ENCODE measurements at regions not wholly inside any gene's neighbourhood (a gene's known extent, or its start where the extent isn't known, plus 50 kb on each side); places are given as distances from the start of the nearest gene placed in this dataset.

DNA sequence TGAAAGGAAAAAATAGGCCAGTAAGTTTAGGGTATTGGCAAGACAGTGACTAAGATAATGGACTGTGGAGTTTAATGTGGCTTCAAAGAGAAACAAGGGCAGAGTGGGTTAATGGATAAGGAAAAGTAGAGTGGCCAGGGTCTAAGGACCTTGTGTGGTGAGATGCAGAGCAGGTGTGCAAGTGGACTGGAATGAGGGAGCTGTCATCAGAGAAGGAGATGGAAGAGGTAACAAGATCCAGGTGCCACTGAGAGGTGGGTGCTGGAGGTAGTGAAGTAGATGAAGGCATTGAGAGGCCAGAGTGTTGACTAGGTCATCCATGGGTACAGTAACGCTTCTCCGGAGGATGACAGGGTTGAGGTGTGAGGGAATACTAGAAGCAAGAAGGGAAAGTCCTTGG is 136.1 kb downstream of the QRSL1 start:
- no peak for DNase-seq
- no peaks in the 10 kb centered on the region for H3K36me3 Mint-ChIP-seq
- ChIA-PET POLR2A (no interaction called here), CTCF (no interaction called here)
- H3K4me1 Mint-ChIP-seq (ENCODE audit: low read depth): no peaks in the 10 kb centered on the region
- intact Hi-C loops (cut with micrococcal nuclease): no loop called here
- H3K27me3 Mint-ChIP-seq: peaks cover 1% of the 10 kb centered on the region
- H3K4me3 Mint-ChIP-seq: no peak overlapping the region
- no peak overlapping the region for H3K27ac Mint-ChIP-seq
- peaks cover 5% of the 10 kb centered on the region for H3K9me3 Mint-ChIP-seq

- no peaks in the 10 kb centered on the region for H3K4me1 Mint-ChIP-seq (ENCODE audit: low read depth)
- H3K27ac Mint-ChIP-seq: no peak overlapping the region
- peaks cover 1% of the 10 kb centered on the region for H3K27me3 Mint-ChIP-seq
- intact Hi-C loops (cut with micrococcal nuclease): no loop called here
- no peak for DNase-seq
- H3K9me3 Mint-ChIP-seq: peaks cover 2% of the 10 kb centered on the region
- no peaks in the 10 kb centered on the region for H3K36me3 Mint-ChIP-seq
- H3K4me3 Mint-ChIP-seq: no peak overlapping the region
- ChIA-PET POLR2A (no interaction called here), CTCF (interaction anchor here (0.9 kb wide), 1 partner anchor 215 kb away, joined by 3 read pairs; no protein-coding TSS in a partner anchor)
Measured at GRCh38 chr6:106764353-106764980, 135.1 kb downstream of the QRSL1 start.

DNA sequence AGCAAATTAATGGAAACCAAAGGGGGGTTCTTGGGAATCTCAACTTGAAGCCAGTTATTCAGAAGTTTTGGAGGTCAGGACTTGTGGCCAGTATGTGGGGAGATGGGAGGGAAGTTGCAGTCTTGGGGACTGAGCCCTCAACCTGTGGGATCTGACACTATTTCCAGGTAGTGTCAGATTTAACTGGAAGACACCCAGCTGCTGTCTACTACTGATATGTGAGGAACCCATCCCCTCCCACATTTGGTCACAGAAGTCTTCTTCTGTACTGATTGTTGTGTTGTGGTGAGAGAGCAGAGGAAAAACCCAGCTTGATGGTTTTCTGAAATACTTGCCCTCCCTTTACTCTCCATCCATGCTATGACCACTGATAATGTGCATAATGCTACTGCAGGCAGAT is 134.0 kb downstream of the QRSL1 start:
- intact Hi-C loops (cut with micrococcal nuclease): no loop called here
- Mint-ChIP-seq H3K27me3 (no peaks in the 10 kb centered on the region), H3K9me3 (peaks cover 2% of the 10 kb centered on the region)

GRCh38 chr6:106761160-106761559 is 131.8 kb downstream of the QRSL1 start:
- Mint-ChIP-seq H3K4me1 (ENCODE audit: low read depth) (no peaks in the 10 kb centered on the region), H3K4me3 (no peak overlapping the region), H3K9me3 (peaks cover 2% of the 10 kb centered on the region), H3K27me3 (peaks cover 1% of the 10 kb centered on the region), H3K27ac (no peak overlapping the region), H3K36me3 (no peaks in the 10 kb centered on the region)
- intact Hi-C loops (cut with micrococcal nuclease): no loop called here
- CTCF ChIA-PET: no interaction called here
- DNase-seq: no peak
- POLR2A ChIA-PET: no interaction called here

More for the DNA sequence above, 134.0 kb downstream of the QRSL1 start:
- Mint-ChIP-seq H3K36me3 (no peaks in the 10 kb centered on the region), H3K4me1 (ENCODE audit: low read depth) (no peaks in the 10 kb centered on the region), H3K4me3 (no peak overlapping the region), H3K27ac (no peak overlapping the region)
- ChIA-PET POLR2A (no interaction called here), CTCF (no interaction called here)
- DNase-seq: no peak

GRCh38 chr6:106759112-106759511 is 129.7 kb downstream of the QRSL1 start:
- Mint-ChIP-seq H3K4me1 (ENCODE audit: low read depth) (no peaks in the 10 kb centered on the region), H3K27me3 (peaks cover 1% of the 10 kb centered on the region), H3K4me3 (no peak overlapping the region), H3K9me3 (peaks cover 2% of the 10 kb centered on the region), H3K36me3 (no peaks in the 10 kb centered on the region), H3K27ac (no peak overlapping the region)
- DNase-seq: no peak
- CTCF ChIA-PET: no interaction called here
- intact Hi-C loops (cut with micrococcal nuclease): no loop called here
- POLR2A ChIA-PET: no interaction called here

GRCh38 chr6:106757722-106758467 is 128.5 kb downstream of the QRSL1 start:
- DNase-seq: no peak
- H3K9me3 Mint-ChIP-seq: peaks cover 2% of the 10 kb centered on the region
- no peak overlapping the region for H3K4me3 Mint-ChIP-seq
- no peaks in the 10 kb centered on the region for H3K4me1 Mint-ChIP-seq (ENCODE audit: low read depth)
- H3K27me3 Mint-ChIP-seq: peaks cover 1% of the 10 kb centered on the region
- H3K36me3 Mint-ChIP-seq: no peaks in the 10 kb centered on the region
- intact Hi-C loops (cut with micrococcal nuclease): no loop called here
- no peak overlapping the region for H3K27ac Mint-ChIP-seq
- POLR2A ChIA-PET: no interaction called here
- CTCF ChIA-PET: no interaction called here

DNA sequence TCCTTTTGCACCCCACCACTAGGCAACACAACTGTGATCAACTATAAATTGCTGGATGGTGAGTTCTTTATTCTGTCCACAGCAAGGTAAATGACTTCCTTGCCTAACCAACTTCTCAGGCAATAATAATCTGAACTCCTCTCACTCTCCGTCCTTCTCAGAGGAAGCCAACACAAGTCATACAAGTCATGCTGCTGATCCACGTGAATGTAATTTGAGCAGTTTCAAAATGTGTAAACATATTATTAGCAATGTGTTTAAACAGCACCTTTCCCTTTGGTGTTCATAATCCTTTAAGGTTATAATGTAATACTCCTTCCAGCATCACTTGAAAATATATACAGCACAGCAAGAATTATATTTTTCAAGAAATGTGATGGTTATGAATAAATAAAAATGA is 127.9 kb downstream of the QRSL1 start:
- ChIA-PET CTCF (no interaction called here), POLR2A (no interaction called here)
- no peaks in the 10 kb centered on the region for H3K36me3 Mint-ChIP-seq
- intact Hi-C loops (cut with micrococcal nuclease): no loop called here
- H3K27ac Mint-ChIP-seq: no peak overlapping the region
- DNase-seq: no peak
- H3K4me3 Mint-ChIP-seq: no peak overlapping the region
- H3K27me3 Mint-ChIP-seq: peaks cover 1% of the 10 kb centered on the region
- H3K4me1 Mint-ChIP-seq (ENCODE audit: low read depth): no peaks in the 10 kb centered on the region
- peaks cover 2% of the 10 kb centered on the region for H3K9me3 Mint-ChIP-seq

DNA sequence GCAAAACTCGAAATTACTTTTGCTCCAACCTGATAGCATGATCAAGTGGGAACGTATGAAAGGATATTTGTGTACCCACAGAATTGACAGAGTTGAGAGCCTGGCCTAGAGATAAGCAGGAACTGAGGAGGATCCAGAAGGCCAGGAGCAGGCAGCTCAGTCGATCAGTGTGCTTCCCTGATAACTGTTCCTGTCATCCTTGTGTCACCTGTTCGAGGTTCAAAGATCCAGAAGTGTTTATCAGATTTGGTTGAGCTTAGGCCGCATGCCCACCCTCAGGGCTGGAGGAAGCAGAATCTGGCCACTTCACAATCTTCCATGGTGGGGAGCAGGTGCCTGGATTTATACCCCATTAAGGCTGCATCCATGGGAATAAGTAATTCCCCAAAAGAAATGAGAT is 124.8 kb downstream of the QRSL1 start:
- Mint-ChIP-seq H3K9me3 (peaks cover 2% of the 10 kb centered on the region), H3K27ac (no peak overlapping the region), H3K4me3 (no peak overlapping the region), H3K4me1 (ENCODE audit: low read depth) (no peaks in the 10 kb centered on the region), H3K36me3 (no peaks in the 10 kb centered on the region), H3K27me3 (peaks cover 1% of the 10 kb centered on the region)
- intact Hi-C loops (cut with micrococcal nuclease): no loop called here
- POLR2A ChIA-PET: no interaction called here
- CTCF ChIA-PET: no interaction called here
- no peak for DNase-seq

DNA sequence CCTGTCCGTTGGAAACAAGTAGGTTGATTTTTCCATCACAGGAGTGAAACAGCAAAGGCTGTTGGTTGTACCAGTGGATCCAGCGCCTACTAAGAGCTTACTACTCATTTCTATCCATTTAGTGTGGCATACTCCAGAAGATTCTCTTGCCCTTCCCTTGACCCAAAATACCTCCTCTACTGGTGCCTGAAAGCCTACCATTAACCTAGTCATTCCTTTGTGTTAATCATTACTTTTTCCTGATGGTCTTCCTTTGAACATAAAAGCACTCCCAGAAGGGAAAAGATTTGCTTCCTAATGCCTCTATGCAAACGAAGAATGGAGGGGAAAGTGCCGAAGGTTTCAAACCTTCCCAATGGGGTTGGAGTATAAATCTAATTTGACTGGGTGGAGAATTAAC is 123.3 kb downstream of the QRSL1 start:
- intact Hi-C loops (cut with micrococcal nuclease): no loop called here
- Mint-ChIP-seq H3K27ac (no peak overlapping the region), H3K9me3 (no peaks in the 10 kb centered on the region), H3K4me1 (ENCODE audit: low read depth) (no peaks in the 10 kb centered on the region), H3K27me3 (no peaks in the 10 kb centered on the region), H3K4me3 (no peak overlapping the region), H3K36me3 (no peaks in the 10 kb centered on the region)
- CTCF ChIA-PET: no interaction called here
- POLR2A ChIA-PET: no interaction called here
- no peak for DNase-seq

DNA sequence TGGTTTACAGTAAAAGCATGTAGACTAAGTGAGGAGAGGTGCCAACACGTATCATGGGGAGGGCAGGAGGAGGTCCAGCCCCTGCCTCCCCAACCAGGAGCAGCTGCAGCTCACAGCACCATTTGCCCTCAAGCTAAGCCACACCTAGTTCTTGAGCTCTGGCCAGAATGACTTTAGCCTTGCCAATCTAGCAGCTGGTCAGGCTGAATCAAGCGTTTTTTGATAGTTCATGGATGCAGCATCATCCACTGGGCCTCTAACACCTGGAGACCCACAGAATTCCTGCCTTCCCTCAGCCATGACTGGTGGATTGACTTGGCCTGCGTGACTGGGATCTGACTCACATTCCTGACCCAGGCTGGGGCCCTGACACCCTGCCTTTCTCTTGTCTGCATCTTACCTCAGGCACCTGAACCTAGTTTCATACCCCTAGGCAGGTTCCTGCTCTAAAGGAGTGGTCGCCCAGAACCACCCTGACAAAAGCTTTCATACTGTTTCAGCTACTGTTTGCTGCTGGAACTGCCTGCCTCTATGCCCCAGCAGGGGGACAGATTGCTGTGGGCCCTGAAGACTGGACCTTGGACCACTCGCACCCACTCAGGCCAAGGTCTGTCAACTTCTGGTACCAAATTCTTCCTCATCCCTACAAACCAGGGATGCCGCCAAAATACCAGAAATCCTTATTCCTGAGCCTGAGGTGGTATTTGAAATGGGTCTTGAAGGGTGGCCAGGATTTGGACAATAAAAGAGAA is 122.3 kb downstream of the QRSL1 start:
- H3K27ac Mint-ChIP-seq: no peak overlapping the region
- no peak overlapping the region for H3K4me3 Mint-ChIP-seq
- H3K9me3 Mint-ChIP-seq: no peaks in the 10 kb centered on the region
- no peaks in the 10 kb centered on the region for H3K36me3 Mint-ChIP-seq
- intact Hi-C loops (cut with micrococcal nuclease): no loop called here
- no peak for DNase-seq
- ChIA-PET CTCF (no interaction called here), POLR2A (no interaction called here)
- no peaks in the 10 kb centered on the region for H3K4me1 Mint-ChIP-seq (ENCODE audit: low read depth)
- H3K27me3 Mint-ChIP-seq: no peaks in the 10 kb centered on the region

- H3K36me3 Mint-ChIP-seq: no peaks in the 10 kb centered on the region
- H3K9me3 Mint-ChIP-seq: no peaks in the 10 kb centered on the region
- no peak for DNase-seq
- H3K27ac Mint-ChIP-seq: no peak overlapping the region
- no peak overlapping the region for H3K4me3 Mint-ChIP-seq
- intact Hi-C loops (cut with micrococcal nuclease): no loop called here
- H3K4me1 Mint-ChIP-seq (ENCODE audit: low read depth): no peaks in the 10 kb centered on the region
- CTCF ChIA-PET: no interaction called here
- no peaks in the 10 kb centered on the region for H3K27me3 Mint-ChIP-seq
- POLR2A ChIA-PET: no interaction called here
Measured at GRCh38 chr6:106750946-106751345, 121.6 kb downstream of the QRSL1 start.

GRCh38 chr6:106750142-106750918 is 121.0 kb downstream of the QRSL1 start:
- ChIA-PET POLR2A (no interaction called here), CTCF (no interaction called here)
- no peaks in the 10 kb centered on the region for H3K4me1 Mint-ChIP-seq (ENCODE audit: low read depth)
- no peak for DNase-seq
- no peak overlapping the region for H3K4me3 Mint-ChIP-seq
- no peak overlapping the region for H3K27ac Mint-ChIP-seq
- H3K9me3 Mint-ChIP-seq: no peaks in the 10 kb centered on the region
- H3K36me3 Mint-ChIP-seq: no peaks in the 10 kb centered on the region
- intact Hi-C loops (cut with micrococcal nuclease): no loop called here
- H3K27me3 Mint-ChIP-seq: peaks cover 5% of the 10 kb centered on the region

All from activated CD4-positive, alpha-beta memory T cell treated with anti-CD3 and anti-CD28 coated beads for 36 hours (primary cell).